SKM-1 (cell line): ENCODE measurements at regions not wholly inside any gene's neighbourhood (a gene's known extent, or its start where the extent isn't known, plus 50 kb on each side); places are given as distances from the start of the nearest gene placed in this dataset.

ENCODE experiments used
- DNase-seq: peaks from one replicate; lab custom pipeline; 2025; ENCODE audit not compliant: unreplicated experiment; lab: John Stamatoyannopoulos, UW

- DNase-seq = no peak
These were observed 279.3 kb downstream of the TMX3 start for GRCh38 chr18:68435581-68435980.

DNA sequence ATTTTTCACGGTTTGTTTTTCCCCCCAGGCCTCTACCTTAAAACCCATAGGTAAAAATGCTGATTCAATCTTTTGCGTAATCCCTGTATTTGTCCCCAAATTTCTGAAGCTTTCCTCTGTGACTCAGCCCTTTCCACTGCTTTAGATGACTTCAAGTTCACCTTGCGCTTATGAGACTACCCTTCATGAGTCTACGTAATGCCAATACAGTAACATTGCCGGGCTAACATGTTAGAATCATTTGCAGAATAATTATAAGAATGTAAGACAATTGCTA is 283.0 kb downstream of the TMX3 start:
- no peak for DNase-seq

DNA sequence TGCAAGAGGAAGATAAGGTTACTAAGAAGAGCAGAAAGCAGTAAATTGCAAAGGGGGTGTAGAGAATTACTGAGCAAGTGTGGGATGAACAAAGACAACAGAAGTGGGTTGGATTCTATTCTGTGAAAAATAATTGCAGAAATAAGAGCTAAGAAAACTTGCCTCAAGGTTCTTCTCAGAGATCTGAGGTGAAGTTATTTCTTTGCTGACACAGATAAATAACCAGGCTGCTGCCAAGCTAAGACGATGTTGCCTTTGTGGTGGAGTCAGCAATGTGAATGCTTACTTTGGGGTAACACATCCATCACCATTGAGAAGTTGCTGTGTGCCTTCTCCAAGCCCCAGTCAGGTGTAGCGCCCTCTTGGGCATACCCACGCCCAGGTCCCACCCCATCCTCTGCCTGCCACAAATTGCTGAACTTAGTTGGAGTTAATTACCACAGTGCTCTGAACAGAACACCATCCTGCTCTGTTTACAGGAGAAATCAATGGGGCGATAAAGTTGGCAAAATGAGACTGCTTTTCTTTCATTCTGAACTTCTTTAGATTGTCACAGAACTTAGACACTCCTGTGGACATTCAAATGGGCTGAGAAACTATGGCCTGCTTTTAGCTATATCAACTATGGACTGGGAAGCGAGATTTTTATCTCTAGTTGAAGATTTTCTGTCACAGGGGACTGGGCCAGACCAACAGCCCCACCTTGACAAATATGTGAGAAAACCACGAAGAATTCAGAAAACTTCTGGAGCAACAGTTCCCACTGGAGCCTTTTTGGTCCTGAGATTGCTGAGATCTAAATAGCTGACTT is 283.6 kb downstream of the TMX3 start:
- DNase-seq = no peak

DNA sequence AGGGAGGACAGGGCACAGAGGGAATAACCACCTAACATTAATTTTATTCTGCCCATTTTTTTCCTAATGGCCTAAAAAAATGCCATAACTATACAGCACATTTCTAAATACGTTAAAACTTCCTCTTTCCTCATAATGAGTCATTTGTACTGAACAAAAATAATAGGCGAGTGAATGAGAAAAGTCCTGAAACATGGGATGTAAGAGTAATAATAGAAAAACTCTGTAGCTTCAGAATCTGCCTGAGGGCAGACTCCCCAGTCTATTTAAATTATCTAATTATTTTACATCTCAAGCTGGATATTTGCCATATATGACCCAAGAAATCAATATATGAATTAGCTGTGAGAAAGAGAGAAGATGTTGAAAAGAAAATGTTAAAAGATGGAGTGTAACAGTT is 285.1 kb downstream of the TMX3 start:
- no peak for DNase-seq

- no peak for DNase-seq
These were observed 285.8 kb downstream of the TMX3 start for GRCh38 chr18:68429111-68429510.

DNA sequence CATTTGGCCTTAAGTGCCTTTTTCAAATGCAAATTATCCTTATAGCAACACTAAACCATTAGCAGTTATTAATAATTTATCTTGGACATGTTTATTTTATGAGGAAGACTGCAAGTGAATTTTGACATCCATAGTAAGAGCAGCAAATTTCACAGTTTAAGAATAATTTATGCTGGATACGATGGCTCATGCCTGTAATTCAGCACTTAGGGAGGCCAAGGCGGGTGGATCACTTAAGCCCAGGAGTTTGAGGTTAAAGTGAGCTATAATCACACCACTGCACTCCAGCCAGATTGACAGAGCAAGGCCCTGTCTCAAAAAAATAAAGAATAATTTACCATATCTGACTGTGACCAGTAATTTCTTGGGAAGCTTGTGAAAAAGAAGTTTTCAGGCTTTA is 286.2 kb downstream of the TMX3 start:
- no peak for DNase-seq

- no peak for DNase-seq
These were observed 286.9 kb downstream of the TMX3 start for GRCh38 chr18:68427951-68428401.

DNA sequence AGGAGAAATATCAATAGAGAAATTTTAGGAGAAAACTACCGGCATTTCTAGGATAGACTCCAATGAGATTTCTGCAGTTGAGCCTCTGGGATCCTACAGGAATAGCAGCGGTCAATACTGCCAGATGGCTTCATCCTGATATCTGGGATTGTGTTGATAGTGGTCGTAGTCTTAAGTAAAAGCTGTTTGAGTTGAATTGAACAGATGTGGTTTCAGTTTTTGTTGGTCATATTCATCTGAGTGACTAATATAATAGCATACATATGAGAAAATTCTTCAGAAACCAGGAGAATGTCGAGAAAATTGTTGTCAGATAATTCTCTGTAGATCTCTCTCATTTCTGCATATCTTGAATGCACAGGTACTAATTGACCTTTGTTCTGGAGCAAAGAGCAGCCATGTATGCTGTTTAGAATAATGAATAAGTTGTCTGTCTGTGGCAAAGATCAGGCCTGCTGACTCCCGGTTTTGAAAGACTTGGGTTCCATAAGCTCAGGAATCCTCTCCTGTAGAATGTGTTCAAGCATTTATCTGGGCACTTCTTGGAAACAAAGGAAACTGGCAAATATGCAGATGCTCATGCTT is 288.1 kb downstream of the TMX3 start:
- no peak for DNase-seq

DNA sequence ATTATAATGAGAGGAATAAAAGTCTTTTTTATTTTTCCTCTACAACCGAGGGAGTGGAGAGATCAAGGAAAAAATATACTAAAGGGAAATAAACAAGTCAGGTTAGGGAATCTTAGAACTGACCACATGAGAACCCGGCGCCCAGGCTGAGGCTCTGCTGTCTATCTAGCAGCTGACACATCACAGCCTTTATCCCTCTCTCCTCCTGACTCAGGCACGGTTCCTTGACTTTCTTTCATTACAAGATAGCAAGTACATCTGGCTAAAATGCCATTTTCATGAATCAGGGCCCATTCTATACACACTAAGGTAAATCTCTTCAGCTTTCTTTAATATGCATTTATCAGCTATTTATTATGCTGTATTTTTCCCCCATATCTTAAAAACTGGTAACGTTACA is 296.0 kb downstream of the TMX3 start:
- DNase-seq = no peak

- no peak for DNase-seq
These were observed 296.6 kb downstream of the TMX3 start for GRCh38 chr18:68418226-68418868.

- no peak for DNase-seq
These were observed 297.1 kb downstream of the TMX3 start for GRCh38 chr18:68417826-68418225.

DNA sequence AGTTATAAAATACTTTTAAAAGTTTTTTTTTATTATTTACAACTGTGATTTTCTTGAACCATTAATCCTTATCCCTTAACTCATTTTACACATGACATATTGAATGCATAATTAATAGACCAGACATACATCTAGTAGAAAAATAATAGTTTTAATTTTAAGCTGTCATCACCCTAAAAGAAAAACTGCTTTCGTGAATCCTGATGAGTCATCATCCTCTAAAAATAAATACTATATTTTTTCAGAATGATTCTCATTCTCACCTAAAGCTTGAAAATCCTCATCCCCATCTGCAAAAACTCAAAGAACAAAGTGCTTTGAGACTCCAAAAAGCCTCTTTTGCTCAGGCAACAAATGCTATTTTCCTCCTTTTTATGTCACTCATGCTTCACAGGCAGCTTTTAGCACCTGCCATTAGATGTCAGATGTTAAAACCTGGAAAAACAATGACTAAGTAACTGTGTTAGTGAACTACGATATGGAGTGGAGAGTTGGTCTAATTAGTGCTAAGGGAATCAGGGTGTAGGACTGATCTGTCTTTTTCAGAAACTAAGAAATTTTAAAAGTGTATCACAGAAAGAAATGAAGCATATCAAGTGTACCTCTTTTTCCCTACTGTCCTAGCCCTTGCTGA is 297.6 kb downstream of the TMX3 start:
- no peak for DNase-seq

- no peak for DNase-seq
These were observed 300.5 kb downstream of the TMX3 start for GRCh38 chr18:68414407-68414806.

DNA sequence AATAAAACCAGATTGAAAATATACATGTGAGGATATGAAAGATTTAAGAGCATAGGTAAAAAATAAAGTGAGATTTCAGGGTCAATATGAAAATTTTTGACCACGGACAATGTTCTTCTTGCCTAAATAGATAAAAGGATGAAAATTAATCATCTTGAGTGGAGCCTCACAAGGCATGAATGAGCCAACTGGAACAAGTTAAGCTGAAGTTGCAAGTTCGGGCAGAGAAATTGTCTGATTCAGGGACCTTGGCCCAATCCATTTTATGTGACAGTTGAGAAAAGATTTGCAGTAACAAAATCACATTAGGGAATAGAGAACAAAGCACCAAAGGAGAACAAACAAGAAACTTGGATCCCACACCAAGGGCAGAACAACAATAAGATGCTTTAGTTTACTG is 305.3 kb downstream of the TMX3 start:
- DNase-seq = no peak

GRCh38 chr18:68406761-68407160 is 308.1 kb downstream of the TMX3 start:
- DNase-seq = no peak

- no peak for DNase-seq
These were observed 312.1 kb downstream of the TMX3 start for GRCh38 chr18:68402784-68403183.

DNA sequence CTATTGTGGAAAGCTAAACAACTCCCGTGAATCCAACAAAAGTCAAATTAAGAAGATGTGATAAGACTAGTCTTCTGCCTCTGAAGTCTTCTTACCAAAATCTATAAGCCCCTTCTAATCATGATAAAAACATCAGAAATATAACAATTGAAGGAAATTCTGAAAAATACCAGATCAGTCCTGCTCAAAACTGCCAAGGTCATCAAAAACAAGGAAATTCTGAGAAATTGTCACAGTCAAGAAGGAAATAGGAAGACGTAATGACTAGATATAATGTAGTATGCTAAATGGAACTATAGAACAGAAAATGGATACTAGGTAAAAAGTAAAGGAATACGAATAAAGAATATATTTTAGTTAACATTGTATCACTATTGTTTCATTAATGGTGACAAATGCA is 314.0 kb downstream of the TMX3 start:
- DNase-seq = no peak

GRCh38 chr18:68399721-68400120 is 315.2 kb downstream of the TMX3 start:
- no peak for DNase-seq

- DNase-seq = no peak
These were observed 317.5 kb downstream of the TMX3 start for GRCh38 chr18:68397241-68398035.

- DNase-seq = no peak
These were observed 320.2 kb downstream of the TMX3 start for GRCh38 chr18:68394705-68395104.

- DNase-seq = no peak
These were observed 323.1 kb downstream of the TMX3 start for GRCh38 chr18:68391801-68392200.
